ENCODE measurements at regions not wholly inside any gene's neighbourhood (a gene's known extent, or its start where the extent isn't known, plus 50 kb on each side); places are given as distances from the start of the nearest gene placed in this dataset.
"Not testable (repeated sequence)": the region's sequence is repeated elsewhere in the genome, so short reads cannot be mapped to it uniquely, and the experiment has no call there.

DNA sequence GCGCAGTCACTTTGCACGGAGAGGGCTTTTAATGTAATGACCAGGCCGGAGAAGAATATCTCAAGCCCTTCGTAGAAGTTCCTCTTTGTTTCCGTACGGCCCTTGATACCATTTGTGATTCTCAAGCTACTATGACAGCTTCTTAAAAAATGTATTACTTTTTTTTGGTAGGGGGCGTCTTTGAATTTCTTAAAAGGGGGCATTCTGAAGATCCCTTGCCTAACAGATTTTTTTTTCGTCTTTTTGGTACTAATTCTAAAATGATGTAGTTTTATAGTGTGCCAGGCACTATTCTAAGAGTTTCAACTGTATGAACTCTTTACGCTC lies 614.0 kb downstream of the MCTP2 start:
- DNase-seq: no peak

DNA sequence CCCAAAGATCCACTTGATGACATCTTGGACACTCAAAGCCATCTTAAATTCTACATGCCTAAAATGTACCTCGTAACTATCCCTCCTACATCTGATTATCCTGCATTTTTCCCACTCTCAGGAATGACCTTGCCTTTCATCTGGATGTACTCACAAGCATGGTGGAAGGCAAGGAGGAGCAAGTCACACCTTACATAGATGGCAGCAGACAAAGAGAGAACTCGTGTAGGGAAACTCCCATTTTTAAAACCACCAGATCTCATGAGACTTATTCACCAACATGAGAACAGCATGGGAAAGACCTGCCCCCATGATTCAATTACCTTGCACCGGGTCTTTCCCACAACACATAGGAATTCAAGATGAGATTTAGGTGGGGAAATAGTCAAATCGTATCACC lies 616.0 kb downstream of the MCTP2 start:
- DNase-seq: no peak

DNA sequence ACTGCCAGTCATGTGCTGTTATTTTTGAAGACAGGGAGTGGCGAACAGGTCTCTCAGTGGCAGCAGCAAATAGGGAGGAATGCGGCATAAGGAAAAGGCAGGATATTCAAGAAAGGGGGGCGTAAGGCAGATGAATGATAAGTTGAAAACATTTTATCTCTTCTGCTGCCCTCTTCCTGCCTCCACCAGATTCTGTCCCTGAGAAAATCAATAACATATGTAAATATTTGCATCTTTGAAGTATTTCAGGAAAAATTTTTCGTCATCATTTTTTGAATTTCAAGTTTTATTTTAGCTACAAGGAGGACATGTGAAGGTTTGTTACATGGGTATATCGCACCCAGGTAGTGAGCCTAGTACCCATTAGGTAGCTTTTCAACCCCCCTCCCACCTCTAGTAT lies 616.7 kb downstream of the MCTP2 start:
- DNase-seq: no peak

DNA sequence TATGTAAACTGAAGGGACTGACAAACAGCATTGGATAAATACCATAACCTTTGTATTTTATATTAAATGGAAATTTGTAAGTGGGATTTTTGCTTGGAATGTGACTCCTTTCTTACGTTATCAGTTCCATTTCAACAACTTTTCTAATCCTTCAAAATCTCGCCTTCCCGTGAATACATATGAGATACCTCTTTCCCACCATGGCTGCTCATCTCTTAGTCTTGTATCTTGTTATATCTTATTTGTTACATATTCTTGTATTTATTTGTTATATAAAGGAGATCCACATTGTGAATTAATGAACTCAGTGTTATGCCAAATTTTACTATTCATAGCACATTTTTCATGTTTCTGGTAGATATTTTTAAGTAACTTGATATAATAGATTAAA lies 623.7 kb downstream of the MCTP2 start:
- no peak for DNase-seq

DNA sequence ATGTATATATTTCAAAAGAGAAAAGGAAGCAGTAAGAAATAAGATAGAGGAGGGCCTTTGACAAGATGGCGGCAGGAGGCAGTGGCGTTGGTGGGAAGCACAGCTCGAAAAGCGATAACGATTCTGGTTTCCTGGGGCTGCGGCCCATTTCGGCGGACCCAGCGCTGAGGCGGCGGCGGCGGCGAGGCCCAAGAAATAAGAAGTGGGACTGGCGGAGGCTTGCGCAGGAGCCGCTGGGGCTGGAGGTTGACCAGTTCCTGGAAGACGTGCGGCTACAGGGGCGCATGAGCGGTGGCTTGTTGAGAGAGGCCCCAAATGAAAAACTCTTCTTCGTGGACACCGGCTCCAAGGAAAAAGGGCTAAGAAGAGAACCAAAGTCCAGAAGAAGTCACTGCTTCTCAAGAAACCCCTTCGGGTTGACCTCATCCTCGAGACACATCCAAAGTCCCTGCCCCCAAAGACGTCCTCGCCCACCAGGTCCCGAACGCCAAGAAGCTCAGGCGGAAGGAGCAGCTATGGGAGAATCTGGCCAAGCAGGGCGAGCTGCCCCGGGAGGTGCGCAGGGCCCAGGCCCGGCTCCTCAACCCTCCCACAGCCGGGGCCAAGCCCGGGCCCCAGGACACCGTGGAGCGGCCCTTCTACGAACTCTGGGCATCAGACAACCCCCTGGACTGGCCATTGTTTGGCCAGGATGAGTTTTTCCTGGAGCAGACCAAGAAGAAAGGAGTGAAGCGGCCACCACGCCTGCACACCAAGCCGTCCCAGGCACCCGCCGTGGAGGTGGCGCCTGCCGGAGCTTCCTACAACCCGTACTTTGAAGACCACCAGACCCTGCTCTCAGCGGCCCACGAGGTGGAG lies 624.3 kb downstream of the MCTP2 start:
- no peak for DNase-seq

DNA sequence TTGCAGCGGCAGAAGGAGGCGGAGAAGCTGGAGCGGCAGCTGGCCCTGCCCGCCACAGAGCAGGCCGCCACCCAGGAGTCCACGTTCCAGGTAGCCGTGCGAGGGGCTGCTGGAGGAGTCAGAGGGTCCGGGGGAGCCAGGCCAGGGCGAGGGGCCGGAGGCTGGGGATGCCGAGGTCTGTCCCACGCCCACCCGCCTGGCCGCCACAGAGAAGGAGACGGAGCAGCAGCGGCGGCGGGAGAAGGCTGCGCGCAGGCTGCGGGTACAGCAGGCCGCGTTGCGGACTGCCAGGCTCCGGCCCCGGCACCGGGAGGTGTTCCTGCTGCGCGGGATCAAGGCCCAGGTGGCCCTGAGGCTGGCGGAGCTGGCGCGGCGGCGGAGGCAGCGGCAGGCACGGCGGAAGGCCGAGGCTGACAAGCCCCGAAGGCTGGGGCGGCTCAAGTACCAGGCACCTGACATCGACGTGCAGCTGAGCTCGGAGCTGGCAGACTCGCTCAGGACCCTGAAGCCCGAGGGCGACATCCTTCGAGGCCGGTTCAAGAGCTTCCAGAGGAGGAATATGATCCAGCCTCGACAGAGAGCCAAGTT lies 625.0 kb downstream of the MCTP2 start:
- DNase-seq: no peak

DNA sequence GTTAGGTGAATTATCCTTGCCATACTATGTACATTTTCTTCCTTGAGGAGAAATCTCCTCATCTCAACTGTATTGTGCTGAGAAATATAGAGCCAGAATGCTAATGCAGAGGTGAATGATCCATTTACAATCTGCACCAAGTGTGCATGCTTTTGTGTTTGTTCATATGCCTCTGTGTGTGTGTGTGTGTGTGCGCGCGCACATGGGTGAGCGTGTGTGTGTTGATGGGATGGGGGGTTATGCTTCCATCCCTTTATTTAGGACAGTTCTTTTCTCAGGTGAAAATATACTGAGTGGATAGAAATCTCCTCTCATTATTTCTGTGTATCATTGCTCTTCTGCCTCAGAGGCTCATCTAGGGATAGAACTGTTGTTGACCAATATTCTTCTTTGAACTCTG lies 626.1 kb downstream of the MCTP2 start:
- DNase-seq: no peak

DNA sequence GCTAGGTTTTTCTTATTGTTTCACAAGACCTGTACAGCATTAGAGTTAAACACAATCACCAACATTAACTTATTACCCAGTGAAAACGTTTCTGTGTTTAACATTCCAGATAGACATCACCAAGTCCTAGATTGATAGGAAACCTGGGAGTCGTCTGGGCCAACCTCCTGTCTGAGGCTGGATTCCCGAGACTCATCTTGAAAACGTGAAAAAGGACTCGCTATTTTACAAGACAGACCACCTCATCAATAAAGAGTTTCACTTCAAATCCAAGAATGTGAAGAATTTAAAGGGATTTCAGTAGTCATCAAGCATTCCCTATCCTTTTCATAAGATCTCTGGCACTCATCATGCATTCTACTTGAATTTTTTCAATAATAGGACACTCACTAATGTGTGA lies 626.6 kb downstream of the MCTP2 start:
- DNase-seq: no peak

DNA sequence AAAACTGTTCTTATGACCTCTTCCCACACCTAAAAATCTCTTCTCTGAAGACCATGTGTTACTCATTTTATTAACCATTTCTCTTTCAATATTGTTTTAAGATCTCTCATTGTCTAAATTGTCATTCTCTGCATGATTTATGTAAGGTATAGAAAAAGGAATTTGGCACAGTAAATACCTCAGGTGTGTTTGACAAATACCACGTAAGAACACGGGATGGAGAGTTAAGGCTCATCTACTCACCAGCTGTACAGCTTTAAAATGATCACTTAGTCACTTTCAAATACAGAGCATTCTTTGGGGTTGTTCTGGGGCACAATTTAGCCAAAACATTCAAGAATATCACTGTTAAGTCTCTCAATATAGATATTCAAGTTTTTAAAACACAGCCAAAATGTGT lies 627.1 kb downstream of the MCTP2 start:
- DNase-seq: no peak

DNA sequence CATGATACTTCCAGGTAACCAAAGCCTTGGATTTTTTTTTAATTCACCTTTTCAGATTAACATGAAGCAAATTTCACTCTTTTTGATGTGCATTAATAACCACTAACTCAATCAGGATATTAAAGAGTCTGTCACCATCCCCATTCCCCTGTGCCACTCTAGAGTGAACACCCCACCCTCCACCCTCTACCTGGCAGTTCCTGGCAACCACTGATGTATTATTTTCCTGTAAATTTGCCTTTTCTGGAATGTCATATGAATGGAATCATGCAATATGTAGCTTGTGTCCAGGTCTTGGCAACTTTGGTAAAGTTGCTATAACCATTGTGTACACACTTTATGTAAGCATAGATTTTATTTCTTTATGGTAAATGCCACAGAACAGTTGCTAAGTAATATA lies 627.6 kb downstream of the MCTP2 start:
- DNase-seq: no peak

DNA sequence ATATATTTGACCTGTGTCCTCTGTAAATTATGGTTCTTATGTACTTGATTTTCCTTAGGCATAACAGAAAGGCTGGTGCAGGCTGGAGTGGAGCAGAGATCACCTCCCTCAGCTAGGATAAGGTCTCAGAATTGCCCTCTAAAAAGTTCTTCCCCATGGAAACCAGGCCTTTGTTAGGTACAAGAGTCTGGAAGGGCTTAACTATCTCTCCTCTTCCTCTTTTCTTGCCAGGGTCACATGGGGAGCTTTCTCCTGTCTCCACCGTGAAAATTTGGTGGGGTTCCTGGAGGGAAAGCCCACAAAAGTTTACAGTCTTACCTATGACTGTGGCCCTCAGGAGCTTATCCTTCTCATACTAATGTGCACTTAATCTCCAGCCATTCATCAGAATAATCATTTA lies 633.2 kb downstream of the MCTP2 start:
- no peak for DNase-seq

DNA sequence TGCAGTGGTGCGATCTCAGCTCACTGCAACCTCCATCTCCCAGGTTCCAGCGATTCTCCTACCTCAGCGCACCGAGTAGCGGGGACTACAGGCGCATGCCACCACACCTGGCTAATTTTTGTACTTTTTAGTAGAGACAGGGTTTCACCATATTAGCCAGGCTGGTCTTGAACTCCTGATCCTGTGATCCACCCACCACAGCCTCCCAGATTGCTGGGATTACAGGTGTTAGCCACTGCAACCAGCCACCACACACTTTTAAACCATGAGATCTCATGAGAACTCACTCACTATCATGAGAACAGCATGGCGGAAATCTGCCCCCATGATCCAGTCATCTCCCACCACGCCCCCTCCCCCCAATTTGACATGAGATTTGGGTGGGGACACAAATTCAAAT lies 636.9 kb downstream of the MCTP2 start:
- not testable (repeated sequence) for DNase-seq

DNA sequence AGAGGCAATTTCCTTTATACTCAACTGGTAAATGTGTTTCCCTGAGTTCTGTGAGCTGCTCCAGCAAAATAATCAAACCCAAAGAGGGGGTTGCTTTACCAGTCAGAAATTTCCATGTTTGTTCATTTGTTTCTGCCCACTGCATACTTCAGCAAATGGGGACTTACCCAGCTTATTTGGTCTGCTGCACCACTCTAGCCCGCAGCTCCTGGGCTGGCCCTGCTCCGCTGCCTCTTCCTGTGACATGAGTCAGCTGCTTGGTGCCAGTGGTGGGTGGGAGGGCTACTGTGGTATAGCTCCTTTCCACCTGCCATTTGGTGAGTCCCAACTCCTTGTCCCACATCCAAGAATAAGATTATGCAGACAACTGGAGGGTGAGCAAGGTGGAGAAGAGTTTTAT lies 644.2 kb downstream of the MCTP2 start:
- DNase-seq: no peak

DNA sequence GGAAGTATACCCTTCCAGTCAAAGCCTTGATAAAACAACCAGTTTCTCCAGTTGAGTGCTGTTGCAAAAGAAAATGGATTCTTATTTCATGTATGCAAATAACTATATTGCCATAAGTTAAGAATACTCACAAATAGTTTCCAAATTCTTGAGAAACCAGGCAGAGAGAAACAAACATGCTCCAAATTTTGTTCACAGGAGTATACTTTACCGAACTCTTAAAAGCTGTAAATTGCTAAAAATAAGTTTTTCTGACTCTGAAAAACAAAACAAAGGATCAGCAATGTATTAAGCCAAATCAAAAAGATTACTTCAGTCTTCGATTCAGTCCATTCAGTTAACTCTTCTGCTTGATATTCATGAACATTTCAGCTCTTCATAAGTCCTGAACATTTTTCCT lies 646.5 kb downstream of the MCTP2 start:
- DNase-seq: no peak

DNA sequence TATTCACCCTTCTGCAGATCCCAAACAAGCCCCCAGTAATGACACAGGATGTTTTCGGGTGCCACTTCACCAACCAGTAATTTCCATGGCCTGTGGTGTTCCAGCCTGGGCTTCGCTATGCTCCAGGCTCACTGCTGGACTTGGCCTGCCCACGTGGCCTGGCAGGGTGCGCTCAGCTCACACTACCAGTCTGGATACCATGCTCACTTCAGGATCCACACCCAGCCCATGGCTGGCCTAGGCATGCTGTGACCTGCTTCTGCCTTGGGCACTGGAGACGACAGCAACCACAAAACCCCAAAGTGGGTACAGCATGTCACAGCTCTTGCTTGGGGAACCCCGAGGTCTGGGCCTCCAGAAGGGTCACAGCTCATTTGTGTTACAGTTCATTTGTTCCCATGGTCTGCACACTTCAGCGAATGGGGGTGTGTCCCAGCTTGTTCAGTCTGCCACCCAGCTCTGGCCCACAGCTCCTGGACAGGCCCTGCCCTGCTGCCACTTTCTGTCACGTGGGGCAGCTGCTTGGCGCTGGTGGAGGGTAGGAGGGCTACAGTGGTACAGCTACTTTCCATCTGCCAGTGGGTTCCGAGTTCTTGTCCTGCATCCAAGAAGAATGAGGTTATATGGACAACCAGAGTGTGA lies 650.8 kb downstream of the MCTP2 start:
- DNase-seq: no peak

DNA sequence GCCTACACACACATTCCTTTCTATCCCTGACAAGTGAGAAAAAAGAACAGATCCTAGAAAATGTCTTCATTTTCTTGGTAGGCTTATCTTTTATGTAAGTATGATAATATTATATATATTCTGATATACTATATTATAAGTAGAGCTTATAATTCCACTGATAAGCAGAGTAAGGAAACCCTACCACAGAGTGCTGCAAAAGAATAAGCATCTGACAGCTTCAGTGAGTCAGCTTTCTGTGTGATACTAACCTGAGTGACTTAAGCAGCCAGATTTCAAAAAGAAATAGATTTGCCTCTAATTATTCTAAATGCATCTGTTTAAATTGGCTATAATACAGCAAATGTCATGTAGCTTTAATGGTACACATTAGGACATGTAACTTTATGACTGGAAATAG lies 656.0 kb downstream of the MCTP2 start:
- no peak for DNase-seq

DNA sequence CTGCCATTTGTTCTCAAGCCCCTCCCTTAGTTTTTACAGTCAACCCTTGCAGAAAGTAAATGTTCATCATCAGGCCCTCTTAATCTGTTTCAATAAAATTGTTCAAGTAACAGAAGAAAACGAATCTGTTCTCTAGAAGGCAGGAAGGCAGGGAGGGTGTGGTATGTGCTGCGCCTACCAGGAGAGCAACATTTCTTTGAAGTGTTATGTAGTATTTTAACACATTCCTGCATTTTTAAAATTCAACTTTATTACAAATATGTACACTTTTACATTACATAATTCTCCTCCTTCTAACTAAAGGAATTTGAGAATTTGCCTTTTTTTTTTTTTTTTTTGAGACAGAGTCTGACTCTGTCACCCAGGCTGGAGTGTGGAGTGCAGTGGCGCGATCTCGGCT lies 657.8 kb downstream of the MCTP2 start:
- no peak for DNase-seq

DNA sequence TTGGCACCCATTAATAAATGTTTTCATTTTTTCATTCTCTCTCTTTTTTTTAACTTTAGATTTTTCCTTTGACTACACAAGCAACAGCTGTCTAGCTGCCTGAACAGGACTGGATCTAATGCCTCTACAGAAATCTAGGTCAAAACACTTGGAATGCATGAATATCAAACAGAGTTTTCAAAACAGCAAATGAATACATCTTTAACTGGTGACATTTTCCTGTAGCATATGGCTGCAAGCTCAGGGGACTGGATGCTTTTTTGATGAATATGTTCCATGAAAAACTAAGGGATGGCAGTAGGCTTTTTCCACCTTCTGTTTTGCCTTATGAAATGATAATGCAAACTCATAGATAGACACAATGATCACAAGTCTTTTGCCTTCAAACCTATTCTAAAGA lies 661.7 kb downstream of the MCTP2 start:
- no peak for DNase-seq

DNA sequence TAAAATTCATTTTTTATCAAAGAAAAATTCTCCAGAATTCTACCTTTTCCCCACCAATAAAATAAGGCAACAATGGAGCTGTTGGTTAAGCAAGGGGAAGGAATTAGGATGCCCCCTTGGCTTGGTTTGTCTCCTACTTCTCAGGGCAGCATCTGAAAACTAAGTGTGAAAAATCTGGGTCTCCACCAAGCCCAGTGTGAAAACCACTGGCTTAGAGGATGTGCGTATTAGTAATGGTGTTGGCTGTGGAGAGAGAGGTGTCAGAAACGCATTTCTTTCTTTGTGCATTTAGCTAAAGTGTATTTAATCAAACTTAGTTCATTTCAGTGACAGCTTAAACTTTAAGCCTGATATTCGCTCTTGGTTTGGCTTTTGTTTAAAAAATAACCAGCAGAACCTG lies 662.7 kb downstream of the MCTP2 start:
- DNase-seq: no peak

DNA sequence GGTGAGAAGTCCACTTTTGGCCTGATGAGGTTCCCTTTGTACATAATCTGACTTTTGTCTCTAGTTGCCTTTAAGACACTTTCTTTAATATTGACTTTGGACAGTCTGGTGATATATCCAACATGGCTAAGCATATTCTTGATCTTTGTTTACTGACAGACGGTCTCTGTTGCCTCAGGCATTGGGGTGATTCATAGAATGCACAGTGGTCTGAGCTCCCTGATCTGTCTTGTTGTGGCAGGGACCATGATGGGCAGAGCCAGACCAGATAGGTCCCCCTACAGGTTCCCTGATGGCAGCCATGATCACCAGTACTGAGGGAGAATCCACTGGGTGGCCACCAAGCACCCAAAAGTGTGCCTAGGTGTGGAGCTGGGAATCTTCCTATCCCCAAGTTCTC lies 678.1 kb downstream of the MCTP2 start:
- DNase-seq: no peak

DNA sequence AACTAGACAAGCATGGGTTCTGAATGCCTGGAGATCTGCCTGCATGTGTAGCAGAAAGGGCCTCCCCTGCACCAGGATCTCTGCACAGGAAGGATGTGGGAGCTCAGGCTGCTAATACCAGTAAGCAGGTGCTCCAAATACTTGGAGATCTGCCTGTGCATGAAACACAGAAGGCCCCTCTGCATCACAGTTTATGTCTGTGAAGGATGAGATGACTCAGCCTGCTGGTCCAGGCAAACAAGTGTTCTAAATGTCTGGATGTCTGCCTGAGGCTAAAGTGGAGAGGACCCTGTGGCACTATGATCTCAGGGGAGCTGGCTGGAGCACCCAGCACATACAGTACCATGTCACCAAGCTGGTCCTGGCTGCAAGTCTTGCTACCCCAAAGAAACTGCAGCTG lies 678.8 kb downstream of the MCTP2 start:
- no peak for DNase-seq

DNA sequence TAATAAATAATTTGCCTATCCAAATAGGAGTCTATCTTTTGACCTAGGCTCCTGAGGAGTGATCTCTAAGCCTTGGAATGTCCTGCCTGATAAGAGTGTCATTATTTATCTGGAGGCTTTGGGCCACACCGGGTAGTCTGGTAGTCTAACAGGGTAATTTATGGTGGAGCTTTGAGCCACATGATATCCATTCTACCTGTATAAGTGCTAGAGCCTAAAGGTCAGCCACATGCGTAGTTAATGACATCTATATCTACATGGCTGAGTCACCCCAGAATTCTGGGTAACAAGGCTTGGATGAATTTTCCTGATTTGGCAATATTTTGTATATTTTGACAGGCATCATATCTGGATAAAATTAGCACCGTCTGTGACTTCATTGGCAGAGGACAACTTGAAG lies 681.4 kb downstream of the MCTP2 start:
- no peak for DNase-seq

DNA sequence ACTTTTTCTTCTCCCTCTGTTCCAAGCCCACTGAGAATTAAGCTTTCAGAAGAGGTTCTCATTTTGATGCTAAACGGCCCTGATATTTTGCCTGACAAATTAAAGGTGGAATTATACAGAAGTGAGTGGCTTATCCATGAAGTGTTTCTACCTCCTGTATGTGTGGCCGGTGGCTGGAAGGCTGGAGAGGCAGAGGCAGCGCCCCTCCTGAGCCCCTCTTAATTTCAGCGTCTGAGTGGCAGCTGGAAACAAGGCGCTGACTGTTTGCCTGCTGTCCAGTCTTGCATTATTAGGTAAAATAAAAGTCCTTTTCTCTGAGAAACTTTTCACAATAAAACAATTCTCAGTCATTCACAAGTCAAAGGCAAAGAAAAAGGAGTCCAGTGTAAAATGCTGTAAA lies 685.7 kb downstream of the MCTP2 start:
- no peak for DNase-seq

DNA sequence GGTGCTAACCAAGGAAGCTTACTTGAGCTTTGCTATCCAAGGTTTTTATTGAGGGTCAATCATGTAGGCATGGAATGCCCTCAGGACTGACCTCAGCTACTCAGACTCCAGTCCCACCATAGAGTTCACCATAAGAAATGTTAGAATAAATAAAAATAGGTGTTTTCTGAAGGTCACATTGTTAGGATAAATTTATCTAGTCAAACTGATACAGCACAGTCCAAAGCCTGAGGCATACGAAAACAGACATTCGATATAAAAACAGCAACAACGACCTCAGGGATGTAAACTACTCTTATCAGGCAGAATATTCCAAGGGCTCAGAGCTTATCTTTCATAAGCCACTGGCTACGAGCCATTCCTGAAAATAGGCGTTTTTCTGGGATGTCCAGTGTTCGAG lies 690.6 kb downstream of the MCTP2 start:
- DNase-seq: no peak

DNA sequence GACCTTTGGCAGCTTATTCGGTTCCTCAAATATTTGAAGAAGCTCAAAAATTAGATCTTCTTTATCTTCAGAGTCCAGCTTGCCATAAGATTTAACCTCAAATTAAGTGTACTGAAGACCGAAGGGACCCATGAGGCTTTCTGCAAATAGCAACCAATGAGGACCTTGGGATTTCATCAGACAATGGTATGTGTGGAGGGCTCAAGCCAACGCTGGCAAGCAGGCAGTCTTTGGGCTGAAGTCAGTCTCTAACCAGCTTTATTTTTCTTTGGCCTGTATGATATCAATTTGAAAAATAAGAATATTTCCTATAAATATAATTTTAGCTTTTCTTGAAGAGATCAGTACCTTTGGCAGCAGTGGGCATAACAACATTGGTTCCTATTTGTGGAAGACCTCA lies 692.7 kb downstream of the MCTP2 start:
- DNase-seq: no peak

Data from NCI-H2029 (cell line).